SU-DHL-6 (cell line): ENCODE measurements at regions not wholly inside any gene's neighbourhood (a gene's known extent, or its start where the extent isn't known, plus 50 kb on each side); places are given as distances from the start of the nearest gene placed in this dataset.

ENCODE experiments used
- EZH2phosphoT487 ChIP-seq: fragments of 200-600 bp; sonication (generic), shearing (Covaris generic); conservative IDR thresholded peaks from 2 replicates; pipeline ENCODE4 v1.6.1; 2018; ENCODE audit warnings: mild to moderate bottlenecking, antibody characterized with exemption, low read length, moderate library complexity, mixed read lengths
- TF ChIP-seq, protein P1 (sequence below): fragments of 200-600 bp; sonication (generic); IDR thresholded peaks from one replicate; pipeline ENCODE4 v1.5.1; 2017; ENCODE audit warnings: antibody characterized with exemption, mild to moderate bottlenecking, low read length, moderate library complexity; ENCODE audit not compliant: insufficient read depth, poor library complexity, severe bottlenecking

DNA sequence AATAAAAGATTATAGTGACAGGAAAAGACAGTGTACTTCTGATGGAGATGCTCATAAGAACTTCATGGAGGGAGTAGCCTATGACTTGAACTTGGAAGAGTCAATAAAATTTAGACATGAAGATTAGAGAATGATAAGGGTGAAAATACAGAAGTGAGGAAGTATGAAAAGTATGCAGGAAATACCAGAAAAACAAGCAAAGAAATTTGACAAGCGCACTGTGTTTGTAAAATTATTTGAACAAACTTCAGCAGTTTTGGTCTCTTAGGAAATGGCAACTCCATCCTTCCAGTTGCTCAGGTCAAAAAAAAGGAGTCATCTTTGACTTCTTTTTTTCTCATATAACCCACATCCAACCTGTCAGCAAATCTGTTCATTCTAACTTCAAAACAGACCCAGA is 864.0 kb upstream of the ZEB2 start:
- TF ChIP-seq, protein P1, sequence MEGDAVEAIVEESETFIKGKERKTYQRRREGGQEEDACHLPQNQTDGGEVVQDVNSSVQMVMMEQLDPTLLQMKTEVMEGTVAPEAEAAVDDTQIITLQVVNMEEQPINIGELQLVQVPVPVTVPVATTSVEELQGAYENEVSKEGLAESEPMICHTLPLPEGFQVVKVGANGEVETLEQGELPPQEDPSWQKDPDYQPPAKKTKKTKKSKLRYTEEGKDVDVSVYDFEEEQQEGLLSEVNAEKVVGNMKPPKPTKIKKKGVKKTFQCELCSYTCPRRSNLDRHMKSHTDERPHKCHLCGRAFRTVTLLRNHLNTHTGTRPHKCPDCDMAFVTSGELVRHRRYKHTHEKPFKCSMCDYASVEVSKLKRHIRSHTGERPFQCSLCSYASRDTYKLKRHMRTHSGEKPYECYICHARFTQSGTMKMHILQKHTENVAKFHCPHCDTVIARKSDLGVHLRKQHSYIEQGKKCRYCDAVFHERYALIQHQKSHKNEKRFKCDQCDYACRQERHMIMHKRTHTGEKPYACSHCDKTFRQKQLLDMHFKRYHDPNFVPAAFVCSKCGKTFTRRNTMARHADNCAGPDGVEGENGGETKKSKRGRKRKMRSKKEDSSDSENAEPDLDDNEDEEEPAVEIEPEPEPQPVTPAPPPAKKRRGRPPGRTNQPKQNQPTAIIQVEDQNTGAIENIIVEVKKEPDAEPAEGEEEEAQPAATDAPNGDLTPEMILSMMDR, result no peak
- no peak for TF ChIP-seq EZH2phosphoT487
